GM19463 (cell line): ENCODE measurements at regions not wholly inside any gene's neighbourhood (a gene's known extent, or its start where the extent isn't known, plus 50 kb on each side); places are given as distances from the start of the nearest gene placed in this dataset.
"Not testable (repeated sequence)": the region's sequence is repeated elsewhere in the genome, so short reads cannot be mapped to it uniquely, and the experiment has no call there.

Source experiments
- ATAC-seq: cut with Tn5 transposase; IDR thresholded peaks from one replicate; pipeline ENCODE4 v1.9.1; 2021; ENCODE audit warnings: mild to moderate bottlenecking, moderate library complexity; ENCODE audit not compliant: unreplicated experiment

DNA sequence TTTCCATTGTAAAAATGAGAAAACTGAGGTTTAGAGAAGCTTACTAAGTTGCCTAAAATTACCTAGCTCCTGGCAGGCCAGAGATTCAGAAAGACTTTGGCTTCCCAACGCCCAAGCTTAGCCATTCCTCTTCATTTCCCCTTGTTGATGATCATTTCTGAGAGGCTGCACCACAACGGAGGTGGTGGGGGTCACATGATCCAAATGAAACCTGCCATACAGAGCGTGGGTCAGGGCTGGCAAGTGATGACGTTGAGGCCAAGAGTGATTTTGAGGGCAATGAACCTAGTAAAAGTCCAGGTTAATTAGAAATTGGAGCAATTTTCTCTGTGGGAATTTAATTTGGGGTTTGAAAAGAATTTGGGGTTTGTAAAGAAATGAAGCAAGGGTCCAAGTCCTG is 109.9 kb downstream of the TMEM182 start:
- no peak for ATAC-seq

GRCh38 chr2:102872388-102872787 is 110.6 kb downstream of the TMEM182 start:
- no peak for ATAC-seq

- ATAC-seq: not testable (repeated sequence)
Observed at GRCh38 chr2:102879513-102879912, 117.7 kb downstream of the TMEM182 start.

DNA sequence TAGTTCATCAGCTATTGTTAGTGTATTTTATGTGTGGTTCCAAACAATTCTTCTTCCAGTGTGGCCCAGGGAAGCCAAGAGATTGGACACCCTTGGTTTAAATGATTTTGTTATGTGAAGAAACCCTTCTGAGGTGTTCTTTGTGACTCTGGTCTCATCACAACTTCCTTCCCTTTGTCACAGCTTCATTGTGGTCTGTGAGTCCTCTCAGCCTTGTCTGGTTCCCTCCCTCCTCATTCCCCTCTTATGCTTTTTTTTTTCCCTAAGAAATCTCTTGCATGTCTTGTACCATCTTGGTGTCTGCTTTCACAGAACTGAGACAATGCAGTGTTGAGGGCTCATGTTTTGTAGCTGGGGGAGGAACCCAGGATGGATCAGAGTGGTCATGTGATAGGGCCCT is 118.9 kb downstream of the TMEM182 start:
- no peak for ATAC-seq

DNA sequence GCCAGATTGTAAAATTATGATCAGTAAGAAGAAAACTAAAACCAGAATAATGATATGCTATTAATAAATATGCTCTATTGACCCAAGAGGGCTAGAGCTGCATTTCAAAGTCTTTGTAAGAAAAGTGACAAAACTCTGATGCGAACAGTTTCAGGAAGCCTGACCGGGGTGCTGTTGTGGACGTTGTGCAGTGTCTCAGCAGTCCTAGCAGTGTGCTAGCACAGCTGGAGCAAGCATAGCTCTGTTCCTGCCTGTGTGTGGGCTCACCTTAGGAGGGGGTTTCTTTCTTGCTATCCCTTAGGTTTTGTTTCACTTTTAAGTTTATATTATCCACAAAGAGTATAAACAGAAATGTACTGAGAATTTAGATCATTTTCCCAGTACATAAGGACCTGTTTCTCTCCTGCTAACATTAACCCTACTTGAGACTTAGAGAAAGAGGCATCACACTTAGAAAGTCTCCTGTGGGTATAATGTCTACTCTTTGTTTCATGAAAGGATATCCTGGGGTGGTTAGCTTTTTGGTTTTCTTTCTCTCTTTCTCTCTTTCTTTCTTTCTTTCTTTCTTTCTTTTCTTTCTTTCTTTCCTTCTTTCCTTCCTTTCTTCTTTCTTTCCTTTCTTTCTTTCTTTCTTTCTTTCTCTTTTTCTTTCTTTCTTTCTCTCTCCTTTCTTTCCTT is 124.5 kb downstream of the TMEM182 start:
- ATAC-seq: no peak

DNA sequence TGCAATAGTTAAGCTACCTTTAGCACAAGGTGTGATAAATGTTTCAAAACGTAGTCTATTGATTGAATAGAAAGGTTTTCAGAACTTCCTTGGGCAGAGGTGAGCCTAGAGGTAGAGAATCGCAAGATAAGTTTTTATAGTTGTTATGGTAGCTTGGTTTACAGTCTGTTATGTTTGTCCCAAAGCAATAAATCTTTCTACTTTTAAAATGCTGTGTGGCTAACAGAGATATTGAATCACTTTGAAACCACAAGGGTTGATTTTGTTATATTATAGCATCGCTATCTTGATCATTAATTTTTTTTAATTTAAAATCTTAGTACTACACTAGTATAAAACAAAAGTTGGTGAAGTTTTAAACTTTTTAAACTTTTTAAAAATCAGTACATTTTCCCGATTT is 126.7 kb downstream of the TMEM182 start:
- no peak for ATAC-seq

GRCh38 chr2:102891296-102891695 is 129.5 kb downstream of the TMEM182 start:
- no peak for ATAC-seq

- ATAC-seq: no peak
Observed at GRCh38 chr2:102892698-102893310, 131.0 kb downstream of the TMEM182 start.

- no peak for ATAC-seq
Observed at GRCh38 chr2:102893870-102894269, 132.0 kb downstream of the TMEM182 start.

GRCh38 chr2:102895376-102895775 is 133.5 kb downstream of the TMEM182 start:
- ATAC-seq: no peak

DNA sequence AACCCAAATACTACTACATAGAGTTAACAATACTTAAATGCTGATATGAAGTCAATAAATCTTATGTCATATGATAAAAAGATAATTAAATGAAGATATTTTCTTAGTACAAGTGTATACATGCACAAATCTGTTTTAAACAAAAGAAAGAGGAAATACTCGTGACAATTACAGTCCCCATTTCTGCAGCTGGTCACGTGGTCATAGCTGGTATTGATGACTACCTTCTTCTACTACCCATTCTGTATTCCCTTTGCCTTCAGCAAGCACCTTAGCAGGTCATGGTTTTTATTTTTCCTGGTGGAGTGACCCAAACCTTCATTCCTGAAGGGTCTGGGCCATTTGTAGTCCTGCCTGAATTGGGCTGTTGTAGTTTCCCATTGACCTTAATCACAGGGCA is 147.4 kb downstream of the TMEM182 start:
- ATAC-seq: not testable (repeated sequence)

GRCh38 chr2:102910724-102911123 is 148.9 kb downstream of the TMEM182 start:
- no peak for ATAC-seq

DNA sequence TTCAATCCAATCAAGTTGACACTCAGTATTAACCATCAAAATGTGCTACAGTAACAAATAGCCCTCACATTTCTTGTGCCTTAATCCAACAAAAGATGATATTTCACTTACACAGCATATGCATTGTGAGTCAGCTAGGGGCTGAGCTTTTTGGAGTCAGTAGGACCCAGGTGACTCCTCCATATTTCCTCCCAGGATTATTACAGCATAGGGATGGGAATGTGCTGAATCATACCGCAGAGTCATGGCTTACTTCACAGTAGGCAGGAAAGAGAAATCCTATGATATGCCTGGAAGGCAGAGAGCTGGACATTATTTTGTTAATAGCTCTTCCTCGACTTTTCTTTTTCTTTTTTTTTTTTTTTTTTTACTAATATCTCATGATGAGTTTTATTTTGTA is 153.3 kb downstream of the TMEM182 start:
- ATAC-seq: no peak

DNA sequence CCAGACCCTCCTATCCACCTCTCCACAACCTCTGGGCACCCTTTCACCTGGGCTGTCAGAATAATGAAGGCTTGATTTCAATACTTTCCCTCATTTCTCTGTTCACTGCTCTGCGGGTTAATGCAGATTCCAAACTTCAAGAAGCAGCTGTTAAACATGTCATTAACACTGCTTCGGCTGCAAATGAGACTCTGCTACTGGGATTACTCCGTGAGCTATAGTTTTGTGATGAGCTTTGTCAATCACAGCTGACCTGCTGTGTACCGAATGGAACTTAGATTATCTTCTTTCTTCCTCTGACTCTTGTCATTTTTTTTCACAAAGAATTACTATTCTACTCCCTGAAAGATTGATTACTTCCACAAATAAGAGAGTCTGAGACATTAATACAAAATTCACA is 160.5 kb downstream of the TMEM182 start:
- no peak for ATAC-seq

DNA sequence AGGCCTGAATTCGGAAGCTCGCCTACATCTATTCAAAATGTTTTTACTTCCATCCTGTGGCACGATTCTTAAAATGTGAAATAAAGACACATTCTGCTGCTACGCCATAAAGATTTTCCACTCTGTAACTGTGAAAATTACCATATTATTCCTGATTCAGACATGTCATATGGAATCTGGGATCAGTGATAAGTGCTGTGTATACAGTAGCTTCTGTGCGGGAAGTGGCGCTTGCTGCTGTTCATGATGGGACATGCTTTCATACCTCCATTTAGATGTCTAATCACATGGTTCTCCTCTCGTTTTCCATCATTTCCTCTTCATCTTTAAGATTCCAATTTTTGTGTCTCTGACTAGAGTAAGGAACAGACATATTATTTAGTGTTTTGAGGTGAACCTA is 163.2 kb downstream of the TMEM182 start:
- no peak for ATAC-seq

DNA sequence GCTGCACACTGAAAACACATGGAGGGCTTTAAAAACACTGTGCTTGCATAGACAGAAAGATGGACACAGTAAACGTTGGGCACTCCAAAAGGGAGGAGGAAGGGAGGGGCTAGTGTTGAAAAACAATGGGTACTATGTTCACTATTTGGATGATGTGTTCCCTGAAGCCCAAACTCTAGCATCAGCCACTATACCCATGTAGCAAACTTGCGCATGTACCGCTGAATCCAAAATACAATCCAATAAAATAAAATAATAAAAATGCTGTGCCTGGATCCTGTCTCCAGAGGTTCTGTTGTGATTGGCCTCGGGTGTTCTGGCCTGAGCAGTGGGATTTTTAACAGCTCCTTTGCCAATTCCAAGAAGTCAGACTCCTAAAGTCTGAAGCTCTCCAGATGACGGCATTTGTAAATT is 166.0 kb downstream of the TMEM182 start:
- ATAC-seq: no peak

- ATAC-seq: no peak
Observed at GRCh38 chr2:102929721-102930120, 167.9 kb downstream of the TMEM182 start.

DNA sequence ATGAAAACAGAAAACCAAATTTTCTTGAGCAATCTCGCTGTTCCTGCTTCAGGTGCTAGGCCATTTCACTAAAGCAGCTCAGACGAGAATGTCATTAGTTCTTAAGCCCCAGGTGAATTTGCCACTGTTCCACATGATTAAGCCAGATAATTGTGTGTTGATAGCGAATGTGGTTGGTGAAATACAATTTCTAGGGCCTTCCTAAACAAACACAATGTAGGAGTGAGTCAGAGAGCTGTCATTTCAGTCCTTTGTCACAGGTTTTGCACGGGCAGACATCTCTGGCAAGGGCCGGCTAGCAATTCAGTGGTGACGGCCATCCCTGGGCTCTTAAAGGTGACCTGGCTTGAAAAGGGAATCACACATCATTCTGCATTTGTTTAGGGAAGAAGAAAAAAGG is 170.7 kb downstream of the TMEM182 start:
- no peak for ATAC-seq

DNA sequence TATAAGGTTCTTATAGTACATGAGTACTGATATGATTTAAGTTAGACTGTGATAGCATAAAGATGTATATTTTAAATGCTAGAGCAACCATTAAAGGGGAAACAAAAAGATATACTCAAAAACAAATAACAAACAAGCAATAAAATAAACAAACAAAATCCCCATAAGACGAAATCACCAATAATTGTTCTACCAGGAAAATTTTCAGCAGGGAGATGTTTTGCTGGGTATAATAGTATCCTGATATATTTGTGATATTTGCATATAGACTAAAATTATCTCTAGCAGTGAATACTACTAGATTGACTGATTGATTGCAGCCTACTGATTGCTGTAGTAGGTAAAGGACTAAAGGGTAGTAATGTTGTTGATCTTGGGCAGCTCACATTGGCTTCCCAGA is 177.4 kb downstream of the TMEM182 start:
- ATAC-seq: no peak

GRCh38 chr2:102940684-102941083 is 178.9 kb downstream of the TMEM182 start:
- no peak for ATAC-seq

- no peak for ATAC-seq
Observed at GRCh38 chr2:102942107-102942506, 180.3 kb downstream of the TMEM182 start.

- no peak for ATAC-seq
Observed at GRCh38 chr2:102943251-102943650, 181.4 kb downstream of the TMEM182 start.
